ENCODE measurements at regions not wholly inside any gene's neighbourhood (a gene's known extent, or its start where the extent isn't known, plus 50 kb on each side); places are given as distances from the start of the nearest gene placed in this dataset.

DNA sequence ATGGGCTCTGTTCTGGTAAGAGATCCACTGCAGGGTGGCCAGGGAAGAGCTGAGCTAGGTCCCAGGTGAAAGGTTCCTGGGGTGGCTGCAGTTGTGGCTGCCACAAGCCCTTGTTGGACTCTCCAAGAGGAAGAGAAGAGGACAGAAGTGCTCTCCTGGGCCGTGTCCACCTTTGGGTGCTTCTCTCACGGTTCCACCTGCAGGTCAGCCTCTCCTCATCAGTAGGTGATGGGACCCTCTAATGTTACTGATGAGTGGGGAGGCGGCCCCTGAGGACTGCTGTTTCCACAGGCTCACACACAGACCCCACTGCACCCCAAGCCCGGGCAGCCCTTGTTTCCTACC lies 804.9 kb downstream of the BRD1 start:
- TF ChIP-seq EZH2 (IDR thresholded peaks at IDR 0.05) (no peak), FOXP2 (optimal IDR thresholded peaks at IDR 0.05; ENCODE audit: control extremely low read depth, extremely low read length, insufficient read depth) (no peak), POLR2AphosphoS5 (IDR thresholded peaks at IDR 0.05; ENCODE audit: borderline replicate concordance, low read depth, low read length) (no peak)
